ENCODE measurements at regions not wholly inside any gene's neighbourhood (a gene's known extent, or its start where the extent isn't known, plus 50 kb on each side); places are given as distances from the start of the nearest gene placed in this dataset.
A peak's percentile ranks its signal among the peaks of the same experiment; 100 is the strongest.
"Not testable (repeated sequence)": the region's sequence is repeated elsewhere in the genome, so short reads cannot be mapped to it uniquely, and the experiment has no call there.

- CTCF ChIA-PET; H3K4me1 Mint-ChIP-seq (ENCODE audit: low read depth); H3K9me3 Mint-ChIP-seq; H3K27ac Mint-ChIP-seq; H3K27me3 Mint-ChIP-seq (ENCODE audit: low read depth); H3K4me3 Mint-ChIP-seq; intact Hi-C loops (cut with micrococcal nuclease); DNase-seq; H3K36me3 Mint-ChIP-seq (ENCODE audit: low read depth): not testable (repeated sequence)
Measured at GRCh38 chr2:87338998-87339397, 317.4 kb upstream of the PLGLB1 start.

- H3K27ac Mint-ChIP-seq; H3K36me3 Mint-ChIP-seq (ENCODE audit: low read depth); intact Hi-C loops (cut with micrococcal nuclease); H3K4me3 Mint-ChIP-seq; CTCF ChIA-PET; H3K4me1 Mint-ChIP-seq (ENCODE audit: low read depth); H3K9me3 Mint-ChIP-seq; H3K27me3 Mint-ChIP-seq (ENCODE audit: low read depth): not testable (repeated sequence)
- peak; percentile 63 for DNase-seq
Measured at GRCh38 chr2:87341601-87342014, 320.0 kb upstream of the PLGLB1 start.

- H3K36me3 Mint-ChIP-seq (ENCODE audit: low read depth); H3K4me1 Mint-ChIP-seq (ENCODE audit: low read depth); H3K27ac Mint-ChIP-seq; intact Hi-C loops (cut with micrococcal nuclease); H3K27me3 Mint-ChIP-seq (ENCODE audit: low read depth); CTCF ChIA-PET; H3K4me3 Mint-ChIP-seq; H3K9me3 Mint-ChIP-seq; DNase-seq: not testable (repeated sequence)
Measured at GRCh38 chr2:87342175-87342574, 320.5 kb upstream of the PLGLB1 start.

GRCh38 chr2:87343347-87343746, 321.7 kb upstream of the PLGLB1 start:
- H3K9me3 Mint-ChIP-seq; H3K36me3 Mint-ChIP-seq (ENCODE audit: low read depth); H3K4me1 Mint-ChIP-seq (ENCODE audit: low read depth); H3K27me3 Mint-ChIP-seq (ENCODE audit: low read depth); DNase-seq; H3K27ac Mint-ChIP-seq; intact Hi-C loops (cut with micrococcal nuclease); H3K4me3 Mint-ChIP-seq; CTCF ChIA-PET: not testable (repeated sequence)

- H3K4me1 Mint-ChIP-seq (ENCODE audit: low read depth); H3K36me3 Mint-ChIP-seq (ENCODE audit: low read depth); intact Hi-C loops (cut with micrococcal nuclease); H3K27ac Mint-ChIP-seq; H3K9me3 Mint-ChIP-seq; H3K4me3 Mint-ChIP-seq; CTCF ChIA-PET; H3K27me3 Mint-ChIP-seq (ENCODE audit: low read depth); DNase-seq: not testable (repeated sequence)
Measured at GRCh38 chr2:87345283-87345682, 323.6 kb upstream of the PLGLB1 start.

GRCh38 chr2:87348556-87348955, 326.9 kb upstream of the PLGLB1 start:
- H3K27ac Mint-ChIP-seq; intact Hi-C loops (cut with micrococcal nuclease); CTCF ChIA-PET; H3K36me3 Mint-ChIP-seq (ENCODE audit: low read depth); H3K4me3 Mint-ChIP-seq; H3K9me3 Mint-ChIP-seq; H3K4me1 Mint-ChIP-seq (ENCODE audit: low read depth); DNase-seq; H3K27me3 Mint-ChIP-seq (ENCODE audit: low read depth): not testable (repeated sequence)

GRCh38 chr2:87349006-87349405, 327.4 kb upstream of the PLGLB1 start:
- DNase-seq, result not testable (repeated sequence)

GRCh38 chr2:87352178-87352934, 330.7 kb upstream of the PLGLB1 start:
- H3K27me3 Mint-ChIP-seq (ENCODE audit: low read depth); CTCF ChIA-PET; intact Hi-C loops (cut with micrococcal nuclease); H3K4me1 Mint-ChIP-seq (ENCODE audit: low read depth); H3K27ac Mint-ChIP-seq; H3K4me3 Mint-ChIP-seq; H3K36me3 Mint-ChIP-seq (ENCODE audit: low read depth); DNase-seq; H3K9me3 Mint-ChIP-seq: not testable (repeated sequence)

More at GRCh38 chr2:87349006-87349405, 327.4 kb upstream of the PLGLB1 start:
- H3K27ac Mint-ChIP-seq; H3K36me3 Mint-ChIP-seq (ENCODE audit: low read depth); H3K9me3 Mint-ChIP-seq; H3K4me1 Mint-ChIP-seq (ENCODE audit: low read depth); H3K27me3 Mint-ChIP-seq (ENCODE audit: low read depth); H3K4me3 Mint-ChIP-seq; CTCF ChIA-PET; intact Hi-C loops (cut with micrococcal nuclease): not testable (repeated sequence)

GRCh38 chr2:87353408-87353807, 331.8 kb upstream of the PLGLB1 start:
- H3K9me3 Mint-ChIP-seq; H3K27ac Mint-ChIP-seq; H3K4me1 Mint-ChIP-seq (ENCODE audit: low read depth); H3K4me3 Mint-ChIP-seq; CTCF ChIA-PET; intact Hi-C loops (cut with micrococcal nuclease); H3K36me3 Mint-ChIP-seq (ENCODE audit: low read depth); DNase-seq; H3K27me3 Mint-ChIP-seq (ENCODE audit: low read depth): not testable (repeated sequence)

- H3K4me3 Mint-ChIP-seq; H3K27ac Mint-ChIP-seq; H3K4me1 Mint-ChIP-seq (ENCODE audit: low read depth); intact Hi-C loops (cut with micrococcal nuclease); DNase-seq; H3K36me3 Mint-ChIP-seq (ENCODE audit: low read depth); H3K9me3 Mint-ChIP-seq; CTCF ChIA-PET; H3K27me3 Mint-ChIP-seq (ENCODE audit: low read depth): not testable (repeated sequence)
Measured at GRCh38 chr2:87354102-87354501, 332.5 kb upstream of the PLGLB1 start.

GRCh38 chr2:87360250-87360649, 338.6 kb upstream of the PLGLB1 start:
- intact Hi-C loops (cut with micrococcal nuclease); H3K27me3 Mint-ChIP-seq (ENCODE audit: low read depth); H3K4me3 Mint-ChIP-seq; H3K27ac Mint-ChIP-seq; CTCF ChIA-PET; H3K36me3 Mint-ChIP-seq (ENCODE audit: low read depth); DNase-seq; H3K9me3 Mint-ChIP-seq; H3K4me1 Mint-ChIP-seq (ENCODE audit: low read depth): not testable (repeated sequence)

GRCh38 chr2:87360927-87361326, 339.3 kb upstream of the PLGLB1 start:
- not testable (repeated sequence) for H3K27ac Mint-ChIP-seq

GRCh38 chr2:87361805-87362204, 340.2 kb upstream of the PLGLB1 start:
- H3K4me3 Mint-ChIP-seq; intact Hi-C loops (cut with micrococcal nuclease); H3K9me3 Mint-ChIP-seq; H3K4me1 Mint-ChIP-seq (ENCODE audit: low read depth); CTCF ChIA-PET; DNase-seq; H3K36me3 Mint-ChIP-seq (ENCODE audit: low read depth); H3K27ac Mint-ChIP-seq; H3K27me3 Mint-ChIP-seq (ENCODE audit: low read depth): not testable (repeated sequence)

More at GRCh38 chr2:87360927-87361326, 339.3 kb upstream of the PLGLB1 start:
- DNase-seq; CTCF ChIA-PET; H3K36me3 Mint-ChIP-seq (ENCODE audit: low read depth); H3K27me3 Mint-ChIP-seq (ENCODE audit: low read depth); H3K4me3 Mint-ChIP-seq; H3K9me3 Mint-ChIP-seq; H3K4me1 Mint-ChIP-seq (ENCODE audit: low read depth); intact Hi-C loops (cut with micrococcal nuclease): not testable (repeated sequence)

Data from activated naive CD4-positive, alpha-beta T cell treated with anti-CD3 and anti-CD28 coated beads for 36 hours (primary cell).